HCT116 (cell line): ENCODE measurements at regions not wholly inside any gene's neighbourhood (a gene's known extent, or its start where the extent isn't known, plus 50 kb on each side); places are given as distances from the start of the nearest gene placed in this dataset.

ENCODE experiments used
- ATAC-seq: fragments of 200-7000 bp; cut with Tn5 transposase; 2 replicates; pipeline ENCODE4 v1.9.1; 2020; ENCODE audit warnings: mild to moderate bottlenecking, moderate library complexity
- BruUV-seq: library from RNA; stranded (reverse); fragments of 400-500 nt; replicated peaks from 2 replicates; lab custom pipeline; 2021; lab: Mats Ljungman, UMichigan
- CTCF ChIA-PET: fragments of 300-600 bp; sonication (Branson Sonifier 250); formaldehyde crosslinking; loops from one replicate; lab custom pipeline; 2021; ENCODE audit warnings: antibody characterized with exemption; lab: Charles Lee
- POLR2A ChIA-PET: fragments of 300-600, 350-600 bp; sonication (Branson Sonifier 250); formaldehyde crosslinking; loops from one replicate; lab custom pipeline; 2021; ENCODE audit warnings: antibody characterized with exemption; lab: Charles Lee
- RAD21 ChIA-PET, 2 experiments: fragments of 300-600 bp; sonication (Branson Sonifier 250); formaldehyde crosslinking; loops; one replicate each; lab custom pipeline; 2023; ENCODE audit warnings: low total read pairs in 2 of 2; ENCODE audit not compliant: uncharacterized antibody in 2 of 2, unreplicated experiment in 2 of 2, low non-redundant PET in 1 of 2; lab: Charles Lee
- DNase-seq: peaks from one replicate; pipeline ENCODE4 v3.0.0-alpha.2; 2010; ENCODE audit warnings: low read depth, low spot score
- H2AFZ ChIP-seq: fragments of 200-600 bp; shearing (Covaris generic), sonication (generic); 2 replicates; pipeline ENCODE4 v1.6.1; 2017; ENCODE audit warnings: low read depth, mixed run types, mixed read lengths, antibody characterized with exemption, low read length; ENCODE audit not compliant: poor library complexity, severe bottlenecking
- H3K27ac ChIP-seq: 2 replicates; pipeline ENCODE4 v1.5.1; 2012; ENCODE audit warnings: low read depth, low read length
- H3K27me3 ChIP-seq: fragments of 200-600 bp; sonication (generic); 2 replicates; pipeline ENCODE4 v1.6.1; 2016; ENCODE audit warnings: mixed run types, low read length, mixed read lengths; ENCODE audit not compliant: insufficient read depth
- H3K36me3 ChIP-seq, 2 experiments: fragments of 200-500 bp in 1 of 2; fragments of 200-600 bp in 1 of 2; sonication (Bioruptor generic) in 1 of 2; sonication (generic) in 1 of 2; 2 replicates each; pipeline versions ENCODE4 v1.5.1 to v1.6.1; 2014 to 2016; ENCODE audit warnings: low read length in 2 of 2, inconsistent platforms in 1 of 2, mixed read lengths in 1 of 2, mixed run types in 1 of 2; ENCODE audit not compliant: insufficient read depth in 2 of 2, control insufficient read depth in 1 of 2
- H3K4me1 ChIP-seq, 2 experiments: fragments of 200-600 bp in 1 of 2; sonication (generic) in 1 of 2; 2 replicates each; pipeline versions ENCODE4 v1.5.1 to v1.6.1; 2012 to 2017; ENCODE audit warnings: low read length in 2 of 2, inconsistent platforms in 1 of 2, mild to moderate bottlenecking in 1 of 2, mixed read lengths in 1 of 2, mixed run types in 1 of 2, moderate library complexity in 1 of 2; ENCODE audit not compliant: insufficient read depth in 2 of 2, control insufficient read depth in 1 of 2
- H3K4me2 ChIP-seq: fragments of 200-600 bp; sonication (generic); 2 replicates; pipeline ENCODE4 v1.6.1; 2017; ENCODE audit warnings: mixed run types, low read length, mixed read lengths
- H3K4me3 ChIP-seq, 2 experiments: fragments of 200-600 bp in 1 of 2; sonication (generic) in 1 of 2; replicated peaks in 1 of 2; 2 replicates each; pipeline ENCODE4 v1.5.1; 2011 to 2016; ENCODE audit warnings: low read length in 2 of 2, control low read depth in 1 of 2, low read depth in 1 of 2, mild to moderate bottlenecking in 1 of 2, mixed read lengths in 1 of 2, mixed run types in 1 of 2
- H3K79me2 ChIP-seq: fragments of 200-600 bp; sonication (generic); 2 replicates; pipeline ENCODE4 v1.6.1; 2017; ENCODE audit warnings: mild to moderate bottlenecking, mixed run types, low read length, moderate library complexity, mixed read lengths; ENCODE audit not compliant: insufficient read depth
- H3K9ac ChIP-seq: fragments of 200-600 bp; sonication (generic); 2 replicates; pipeline ENCODE4 v1.6.1; 2016; ENCODE audit warnings: low read length, mixed read lengths
- H3K9me2 ChIP-seq: fragments of 200-600 bp; sonication (generic), shearing (Covaris generic); 2 replicates; pipeline ENCODE4 v1.6.1; 2017; ENCODE audit warnings: mixed run types, mild to moderate bottlenecking, moderate library complexity; ENCODE audit not compliant: insufficient read depth
- H3K9me3 ChIP-seq, 2 experiments: fragments of 200-500 bp in 1 of 2; fragments of 200-600 bp in 1 of 2; sonication (Bioruptor generic) in 1 of 2; sonication (generic) in 1 of 2; 2 replicates each; pipeline ENCODE4 v1.6.1; 2014 to 2017; ENCODE audit warnings: low read length in 2 of 2, mixed read lengths in 2 of 2, inconsistent platforms in 1 of 2, low read depth in 1 of 2, mild to moderate bottlenecking in 1 of 2, mixed run types in 1 of 2, moderate library complexity in 1 of 2; ENCODE audit not compliant: control insufficient read depth in 1 of 2, insufficient read depth in 1 of 2
- H4K20me1 ChIP-seq: fragments of 200-600 bp; sonication (generic), shearing (Covaris generic); 2 replicates; pipeline ENCODE4 v1.6.1; 2017; ENCODE audit warnings: mixed run types, mild to moderate bottlenecking, moderate library complexity; ENCODE audit not compliant: insufficient read depth
- CBX3 ChIP-seq: IDR thresholded peaks from 2 replicates; pipeline ENCODE4 v1.6.1; 2012; ENCODE audit warnings: low read depth
- EGR1 ChIP-seq: IDR thresholded peaks from 2 replicates; pipeline ENCODE4 v1.6.1; 2012; ENCODE audit warnings: low read depth
- ELF1 ChIP-seq: IDR thresholded peaks from 2 replicates; pipeline ENCODE4 v1.6.1; 2012; ENCODE audit warnings: low read depth, borderline replicate concordance
- EZH2 ChIP-seq: fragments of 200-600 bp; sonication (generic); IDR thresholded peaks from 2 replicates; pipeline ENCODE4 v1.6.1; 2017; ENCODE audit warnings: antibody characterized with exemption, mixed run types
- JUND ChIP-seq: IDR thresholded peaks from 2 replicates; pipeline ENCODE4 v1.6.1; 2012
- MAX ChIP-seq: IDR thresholded peaks from 2 replicates; pipeline ENCODE4 v1.6.1; 2012
- POLR2AphosphoS5 ChIP-seq: IDR thresholded peaks from 2 replicates; pipeline ENCODE4 v1.6.1; 2011; ENCODE audit warnings: mild to moderate bottlenecking, low read depth, low read length, moderate library complexity
- RAD21 ChIP-seq: IDR thresholded peaks from 2 replicates; pipeline ENCODE4 v1.6.1; 2012; ENCODE audit warnings: low read depth, mild to moderate bottlenecking
- REST ChIP-seq: IDR thresholded peaks from 2 replicates; pipeline ENCODE4 v1.6.1; 2012; ENCODE audit warnings: low read depth
- SP1 ChIP-seq: IDR thresholded peaks from 2 replicates; pipeline ENCODE4 v1.6.1; 2012; ENCODE audit warnings: low read depth
- SRF ChIP-seq: IDR thresholded peaks from 2 replicates; pipeline ENCODE4 v1.6.1; 2012; ENCODE audit warnings: low read depth
- TCF7L2 ChIP-seq: IDR thresholded peaks from 2 replicates; pipeline ENCODE4 v1.7.0; 2011; ENCODE audit warnings: borderline replicate concordance, inconsistent platforms; ENCODE audit not compliant: insufficient read depth, insufficient read length; ENCODE audit errors: extremely low read depth
- ZBTB33 ChIP-seq: IDR thresholded peaks from 2 replicates; pipeline ENCODE4 v1.6.1; 2011; ENCODE audit warnings: mild to moderate bottlenecking, low read length, moderate library complexity; ENCODE audit not compliant: insufficient replicate concordance; ENCODE audit errors: extremely low read depth
- ZNF274 ChIP-seq: fragments of 200-500 bp; sonication (Bioruptor generic); IDR thresholded peaks from 2 replicates; pipeline ENCODE4 v1.6.1; 2014; ENCODE audit warnings: mild to moderate bottlenecking, low read depth, low read length, inconsistent platforms
- intact Hi-C: fragments of 100-400 bp; cut with micrococcal nuclease; formaldehyde crosslinking; loops from 2 replicates; pipeline ENCODE4 v1.10.0; 2022

GRCh38 chr10:25824050-25824449 lies 110.0 kb upstream of the MYO3A start:
- H3K27me3 ChIP-seq, result peaks cover 36% of the 10 kb centered on the region
- no peaks in the 10 kb centered on the region for H3K79me2 ChIP-seq
- H3K27ac ChIP-seq, result no peak overlapping the region
- no TSS peak for BruUV-seq
- ChIA-PET RAD21 (no interaction called here), CTCF (no interaction called here), POLR2A (no interaction called here)
- H3K9me2 ChIP-seq, result no peaks in the 10 kb centered on the region
- no peaks in the 10 kb centered on the region for H3K9me3 ChIP-seq
- no peaks in the 10 kb centered on the region for H4K20me1 ChIP-seq
- H3K36me3 ChIP-seq, result no peaks in the 10 kb centered on the region
- H3K4me1 ChIP-seq, result no peaks in the 10 kb centered on the region
- no peak for TF ChIP-seq ZBTB33
- TF ChIP-seq MAX, result no peak
- TF ChIP-seq TCF7L2, result no peak
- TF ChIP-seq ELF1, result no peak
- no peak for TF ChIP-seq JUND
- no peak for TF ChIP-seq SRF
- no peak for TF ChIP-seq EZH2
- TF ChIP-seq RAD21, result no peak
- TF ChIP-seq CBX3, result no peak
- no peak for TF ChIP-seq EGR1
- no peak for TF ChIP-seq POLR2AphosphoS5
- no peak for TF ChIP-seq ZNF274
- no peak for TF ChIP-seq REST
- no peak for TF ChIP-seq SP1
- no peak overlapping the region for H3K4me3 ChIP-seq
- ATAC-seq, result no peak
- no peak overlapping the region for H2AFZ ChIP-seq
- no peak overlapping the region for H3K4me2 ChIP-seq
- intact Hi-C loops, result no loop called here
- no peak for DNase-seq
- H3K9ac ChIP-seq, result no peak overlapping the region
